ENCODE measurements at regions not wholly inside any gene's neighbourhood (a gene's known extent, or its start where the extent isn't known, plus 50 kb on each side); places are given as distances from the start of the nearest gene placed in this dataset.

DNA sequence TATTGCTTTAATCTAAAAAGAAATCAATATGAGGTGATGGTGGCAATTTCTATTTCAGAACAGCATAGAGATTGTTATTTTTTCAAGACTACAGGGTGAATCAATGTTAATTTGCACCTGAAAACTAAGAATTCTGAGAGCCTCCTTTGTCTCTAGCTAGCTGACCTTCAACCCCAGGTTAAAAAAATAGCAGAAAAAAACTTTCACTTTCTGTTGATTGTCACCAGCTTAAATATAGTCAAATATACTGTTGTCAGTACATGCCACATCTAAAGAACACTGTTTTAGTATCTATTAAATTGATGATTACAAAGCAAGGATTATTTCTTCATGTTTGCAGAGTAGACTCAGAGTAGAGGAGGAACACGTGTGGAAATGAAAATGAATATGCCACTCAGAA lies 1371.4 kb downstream of the MAT2B start:
- H3K27ac ChIP-seq (ENCODE audit: insufficient read depth, low read depth, low read length) = no peak overlapping the region
- no peaks in the 10 kb centered on the region for H4K20me1 ChIP-seq (replicated peaks; ENCODE audit: control insufficient read depth, extremely low read depth, insufficient read depth, low read length)
- H3K79me2 ChIP-seq (ENCODE audit: control insufficient read depth, insufficient read depth, low read length) = no peaks in the 10 kb centered on the region
- dilution Hi-C loops (cut with MboI; ENCODE audit: extremely low pct_ligation_motif_present, low sequenced_read_pairs) = no loop called here
- DNase-seq (ENCODE audit: low read depth, low spot score) = no peak
- ChIA-PET CTCF (no interaction called here), POLR2A (no interaction called here)
- H3K36me3 ChIP-seq (ENCODE audit: control insufficient read depth in 2 of 2, extremely low read depth in 1 of 2, insufficient read depth in 2 of 2, low read length in 2 of 2) = no peaks in the 10 kb centered on the region
- no peak overlapping the region for H3K4me2 ChIP-seq (ENCODE audit: insufficient read depth, low read length)
- H3K9ac ChIP-seq (replicated peaks; ENCODE audit: extremely low read depth, insufficient read depth, low read length) = no peak overlapping the region
- FAIRE-seq = no peak
- no peak overlapping the region for H3K4me3 ChIP-seq (replicated peaks in 1 of 3; ENCODE audit: insufficient read depth in 1 of 3, low read depth in 1 of 3, low read length in 3 of 3)
- H2AFZ ChIP-seq (ENCODE audit: low read depth, low read length) = no peak overlapping the region
- no peaks in the 10 kb centered on the region for H3K27me3 ChIP-seq (ENCODE audit: control insufficient read depth in 2 of 2, insufficient read depth in 2 of 2, low read length in 2 of 2)
- TF ChIP-seq JUN (IDR thresholded peaks at IDR 0.05; ENCODE audit: borderline replicate concordance, insufficient read depth, insufficient read length, low read depth) (no peak), POLR2AphosphoS5 (IDR thresholded peaks at IDR 0.05; ENCODE audit: insufficient read depth, low read depth, low read length) (no peak), EZH2 (IDR thresholded peaks at IDR 0.05; ENCODE audit: borderline replicate concordance, low read depth, low read length, severe bottlenecking) (no peak), POLR2A (IDR thresholded peaks at IDR 0.05; ENCODE audit: low read depth, low read length) (no peak), FOS (IDR thresholded peaks at IDR 0.05; ENCODE audit: borderline replicate concordance, insufficient read depth, low read length) (no peak)
- TF ChIP-seq, protein P1, sequence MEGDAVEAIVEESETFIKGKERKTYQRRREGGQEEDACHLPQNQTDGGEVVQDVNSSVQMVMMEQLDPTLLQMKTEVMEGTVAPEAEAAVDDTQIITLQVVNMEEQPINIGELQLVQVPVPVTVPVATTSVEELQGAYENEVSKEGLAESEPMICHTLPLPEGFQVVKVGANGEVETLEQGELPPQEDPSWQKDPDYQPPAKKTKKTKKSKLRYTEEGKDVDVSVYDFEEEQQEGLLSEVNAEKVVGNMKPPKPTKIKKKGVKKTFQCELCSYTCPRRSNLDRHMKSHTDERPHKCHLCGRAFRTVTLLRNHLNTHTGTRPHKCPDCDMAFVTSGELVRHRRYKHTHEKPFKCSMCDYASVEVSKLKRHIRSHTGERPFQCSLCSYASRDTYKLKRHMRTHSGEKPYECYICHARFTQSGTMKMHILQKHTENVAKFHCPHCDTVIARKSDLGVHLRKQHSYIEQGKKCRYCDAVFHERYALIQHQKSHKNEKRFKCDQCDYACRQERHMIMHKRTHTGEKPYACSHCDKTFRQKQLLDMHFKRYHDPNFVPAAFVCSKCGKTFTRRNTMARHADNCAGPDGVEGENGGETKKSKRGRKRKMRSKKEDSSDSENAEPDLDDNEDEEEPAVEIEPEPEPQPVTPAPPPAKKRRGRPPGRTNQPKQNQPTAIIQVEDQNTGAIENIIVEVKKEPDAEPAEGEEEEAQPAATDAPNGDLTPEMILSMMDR (IDR thresholded peaks at IDR 0.05; ENCODE audit: extremely low read depth in 1 of 2, insufficient read depth in 1 of 2, low read depth in 1 of 2, low read length in 2 of 2) = no peak
- BruUV-seq (replicated peaks) = no TSS peak
- H3K9me3 ChIP-seq (replicated peaks; ENCODE audit: control insufficient read depth, insufficient read depth, low read length) = no peaks in the 10 kb centered on the region
- no peaks in the 10 kb centered on the region for H3K4me1 ChIP-seq (ENCODE audit: control insufficient read depth, extremely low read depth, insufficient read depth, low read length)
- intact Hi-C loops (cut with micrococcal nuclease) = no loop called here
- no peaks in the 10 kb centered on the region for H3K9me1 ChIP-seq (replicated peaks; ENCODE audit: control insufficient read depth, extremely low read depth, insufficient read depth, low read length)

DNA sequence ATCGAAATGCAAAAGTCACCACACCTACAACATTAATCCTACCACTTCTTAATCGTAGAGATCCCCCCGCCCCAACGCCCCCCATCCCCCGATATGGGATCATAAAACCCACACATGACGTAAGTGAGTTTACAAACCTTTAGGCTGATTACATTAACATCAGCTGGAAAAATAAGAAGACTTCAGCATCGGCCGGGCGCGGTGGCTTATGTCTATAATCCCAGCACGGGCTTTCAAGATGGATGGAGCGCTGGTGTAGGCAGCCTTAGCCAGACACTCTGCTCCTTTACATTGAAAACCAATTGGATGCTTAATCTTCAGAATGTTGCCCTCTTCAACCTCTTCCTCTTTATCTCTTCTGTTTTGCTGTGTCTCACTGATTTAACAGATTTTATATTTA lies 1376.0 kb downstream of the MAT2B start:
- no peaks in the 10 kb centered on the region for H3K79me2 ChIP-seq (ENCODE audit: control insufficient read depth, insufficient read depth, low read length)
- H3K36me3 ChIP-seq (ENCODE audit: control insufficient read depth in 2 of 2, extremely low read depth in 1 of 2, insufficient read depth in 2 of 2, low read length in 2 of 2) = no peaks in the 10 kb centered on the region
- DNase-seq (ENCODE audit: low read depth, low spot score) (no peak), FAIRE-seq (no peak)
- intact Hi-C loops (cut with micrococcal nuclease) = no loop called here
- H3K9me1 ChIP-seq (replicated peaks; ENCODE audit: control insufficient read depth, extremely low read depth, insufficient read depth, low read length) = no peaks in the 10 kb centered on the region
- no peaks in the 10 kb centered on the region for H4K20me1 ChIP-seq (replicated peaks; ENCODE audit: control insufficient read depth, extremely low read depth, insufficient read depth, low read length)
- no peak overlapping the region for H3K9ac ChIP-seq (replicated peaks; ENCODE audit: extremely low read depth, insufficient read depth, low read length)
- H3K9me3 ChIP-seq (replicated peaks; ENCODE audit: control insufficient read depth, insufficient read depth, low read length) = no peaks in the 10 kb centered on the region
- CTCF ChIA-PET = no interaction called here
- no peak overlapping the region for H2AFZ ChIP-seq (ENCODE audit: low read depth, low read length)
- no peak overlapping the region for H3K4me2 ChIP-seq (ENCODE audit: insufficient read depth, low read length)
- BruUV-seq (replicated peaks) = no TSS peak
- H3K27ac ChIP-seq (ENCODE audit: insufficient read depth, low read depth, low read length) = no peak overlapping the region
- dilution Hi-C loops (cut with MboI; ENCODE audit: extremely low pct_ligation_motif_present, low sequenced_read_pairs) = no loop called here
- POLR2A ChIA-PET = interaction anchor here (0.6 kb wide), 1 partner anchor 531 kb away, joined by 8 read pairs; no protein-coding TSS in a partner anchor
- no peak overlapping the region for H3K4me3 ChIP-seq (replicated peaks in 1 of 3; ENCODE audit: insufficient read depth in 1 of 3, low read depth in 1 of 3, low read length in 3 of 3)
- TF ChIP-seq EZH2 (IDR thresholded peaks at IDR 0.05; ENCODE audit: borderline replicate concordance, low read depth, low read length, severe bottlenecking) (no peak), FOS (IDR thresholded peaks at IDR 0.05; ENCODE audit: borderline replicate concordance, insufficient read depth, low read length) (no peak), JUN (IDR thresholded peaks at IDR 0.05; ENCODE audit: borderline replicate concordance, insufficient read depth, insufficient read length, low read depth) (no peak), POLR2AphosphoS5 (IDR thresholded peaks at IDR 0.05; ENCODE audit: insufficient read depth, low read depth, low read length) (no peak), MYC (IDR thresholded peaks at IDR 0.05; ENCODE audit: low read depth, low read length) (no peak), POLR2A (IDR thresholded peaks at IDR 0.05; ENCODE audit: low read depth, low read length) (no peak), GATA2 (IDR thresholded peaks at IDR 0.05; ENCODE audit: insufficient read depth, insufficient read length, low read depth, low read length) (no peak)
- TF ChIP-seq, protein P1 (IDR thresholded peaks at IDR 0.05; ENCODE audit: extremely low read depth in 1 of 2, insufficient read depth in 1 of 2, low read depth in 1 of 2, low read length in 2 of 2) = no peak
- TF ChIP-seq, protein P2, sequence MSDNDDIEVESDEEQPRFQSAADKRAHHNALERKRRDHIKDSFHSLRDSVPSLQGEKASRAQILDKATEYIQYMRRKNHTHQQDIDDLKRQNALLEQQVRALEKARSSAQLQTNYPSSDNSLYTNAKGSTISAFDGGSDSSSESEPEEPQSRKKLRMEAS (IDR thresholded peaks at IDR 0.05; ENCODE audit: insufficient read depth, insufficient read length) = no peak
- no peaks in the 10 kb centered on the region for H3K4me1 ChIP-seq (ENCODE audit: control insufficient read depth, extremely low read depth, insufficient read depth, low read length)
- H3K27me3 ChIP-seq (ENCODE audit: control insufficient read depth in 2 of 2, insufficient read depth in 2 of 2, low read length in 2 of 2) = no peaks in the 10 kb centered on the region

Measured in endothelial cell of umbilical vein (primary cell).